SK-N-DZ (cell line): ENCODE measurements at regions not wholly inside any gene's neighbourhood (a gene's known extent, or its start where the extent isn't known, plus 50 kb on each side); places are given as distances from the start of the nearest gene placed in this dataset.

Experiments used
- DNase-seq: peaks from one replicate; pipeline ENCODE4 v3.0.0-alpha.2; 2015; ENCODE audit warnings: low spot score

DNA sequence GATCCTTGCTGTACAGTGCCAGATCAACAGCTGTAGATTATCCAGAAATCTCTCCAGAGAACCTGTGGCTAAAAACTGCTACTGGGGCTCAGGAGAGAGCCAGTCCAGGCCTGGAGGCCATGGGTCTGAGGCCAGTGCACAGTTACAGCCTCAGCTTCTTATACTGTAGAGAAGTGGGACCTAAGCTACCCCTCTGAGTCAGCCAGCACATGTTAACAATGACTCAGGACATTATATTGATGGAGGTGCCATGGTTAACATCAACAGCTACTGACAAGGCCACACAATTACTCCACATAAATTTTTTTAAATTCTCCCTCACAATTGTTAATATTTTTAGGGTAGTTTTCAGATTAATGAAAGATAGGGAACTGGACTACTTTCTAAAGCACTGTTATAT lies 138.5 kb downstream of the RBM26 start:
- DNase-seq = no peak

- no peak for DNase-seq
These were observed 147.6 kb downstream of the RBM26 start for GRCh38 chr13:79258489-79258888.

- no peak for DNase-seq
These were observed 159.5 kb downstream of the RBM26 start for GRCh38 chr13:79246578-79246949.

- no peak for DNase-seq
These were observed 160.0 kb downstream of the RBM26 start for GRCh38 chr13:79245937-79246577.

DNA sequence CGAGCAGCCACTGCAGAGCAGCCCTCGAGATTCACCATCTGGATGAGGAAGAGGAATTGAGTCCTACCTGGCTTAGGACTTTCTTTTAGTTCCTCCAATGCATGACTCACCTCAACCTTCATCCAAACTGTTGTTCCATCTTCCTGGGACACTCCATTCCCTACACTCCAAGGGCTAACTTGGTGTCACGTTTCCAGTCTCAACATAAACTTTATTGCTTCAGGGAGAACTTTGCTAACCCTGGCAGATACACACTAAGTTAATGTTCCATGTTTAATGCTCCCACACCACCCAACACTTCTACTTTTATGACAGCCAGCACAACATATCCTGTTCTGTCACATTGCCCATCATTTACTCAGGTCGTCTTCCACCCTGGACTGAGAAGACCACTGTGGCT lies 164.4 kb downstream of the RBM26 start:
- DNase-seq = no peak

DNA sequence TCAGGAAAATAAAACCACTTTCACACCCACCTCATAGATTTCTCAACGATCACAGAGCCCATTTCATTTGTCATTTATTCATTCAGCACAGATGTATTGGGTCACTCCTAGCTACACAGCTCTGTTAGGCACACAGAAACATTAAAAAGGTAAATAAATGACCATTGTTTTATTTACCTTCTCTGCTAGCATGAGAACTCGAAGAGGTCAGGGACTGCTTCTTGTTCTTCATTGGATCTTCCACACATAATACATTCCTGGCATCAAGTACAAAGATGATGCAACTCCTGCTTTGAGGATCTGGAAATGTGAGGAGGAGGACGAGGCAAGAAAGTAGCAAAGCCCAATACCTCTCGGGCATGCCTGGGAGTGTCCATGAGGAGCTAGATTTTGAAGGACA lies 168.1 kb downstream of the RBM26 start:
- DNase-seq = no peak

DNA sequence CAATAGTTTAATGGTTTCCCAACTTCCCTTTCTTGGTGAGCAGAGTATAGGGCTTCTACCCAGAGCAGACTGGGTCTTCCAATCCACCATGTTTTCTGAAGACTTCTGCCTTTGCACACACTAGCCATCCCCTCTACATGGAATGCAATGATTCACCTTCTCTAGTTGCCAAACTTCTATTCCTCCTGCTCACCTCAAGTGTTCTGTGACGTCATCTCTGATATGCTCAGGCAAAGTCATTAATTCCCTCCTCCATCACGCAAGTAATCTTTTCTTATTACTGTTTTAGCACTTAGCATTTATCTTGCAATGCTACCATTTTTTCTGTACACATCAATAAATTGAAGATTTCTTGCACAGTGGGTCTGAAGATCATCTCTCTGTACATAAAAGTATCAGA lies 174.2 kb downstream of the RBM26 start:
- no peak for DNase-seq

- no peak for DNase-seq
These were observed 176.3 kb downstream of the RBM26 start for GRCh38 chr13:79229761-79230160.

GRCh38 chr13:79228972-79229371 lies 177.1 kb downstream of the RBM26 start:
- no peak for DNase-seq

GRCh38 chr13:79227418-79227817 lies 178.6 kb downstream of the RBM26 start:
- DNase-seq = no peak

GRCh38 chr13:79226938-79227337 lies 179.1 kb downstream of the RBM26 start:
- peak; percentile 17 for DNase-seq

- DNase-seq = peak; percentile 23
These were observed 179.8 kb downstream of the RBM26 start for GRCh38 chr13:79226250-79226649.

- DNase-seq = peak; percentile 7
These were observed 180.4 kb downstream of the RBM26 start for GRCh38 chr13:79225487-79226232.

DNA sequence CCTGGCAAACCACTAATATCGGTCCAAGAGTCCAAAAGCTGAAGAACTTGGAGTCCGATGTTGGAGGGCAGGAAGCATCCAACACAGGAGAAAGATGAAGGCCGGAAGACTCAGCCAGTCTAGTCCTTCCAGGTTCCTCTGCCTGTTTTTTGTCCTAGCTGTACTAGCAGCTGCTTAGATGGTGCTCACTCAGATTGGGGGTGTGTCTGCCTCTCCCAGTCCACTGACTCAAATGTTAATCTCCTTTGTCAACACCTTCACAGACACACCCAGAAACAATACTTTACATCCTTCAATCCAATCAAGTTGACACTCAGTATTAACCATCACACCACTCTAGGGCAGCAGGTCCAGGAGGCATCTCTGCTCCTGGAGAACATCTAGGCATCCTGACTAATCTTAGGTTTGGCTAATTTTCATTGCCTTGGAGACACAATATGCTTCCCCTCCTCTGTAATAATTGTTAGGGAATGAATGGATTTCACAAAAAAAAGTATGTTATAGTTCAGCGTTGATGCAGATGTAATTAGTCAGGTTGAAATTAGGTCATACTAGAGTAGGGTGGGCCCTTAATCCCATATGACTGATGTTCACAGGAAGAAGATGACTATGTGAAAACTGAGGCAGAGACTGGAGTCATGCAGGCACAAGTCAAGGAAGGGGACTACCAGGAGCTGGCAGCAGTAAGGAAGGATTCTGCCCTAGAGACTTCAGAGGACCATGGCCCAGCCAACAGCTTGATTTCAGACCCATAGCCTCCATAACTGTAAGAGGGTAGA lies 183.4 kb downstream of the RBM26 start:
- no peak for DNase-seq

- no peak for DNase-seq
These were observed 193.9 kb downstream of the RBM26 start for GRCh38 chr13:79212064-79212619.

DNA sequence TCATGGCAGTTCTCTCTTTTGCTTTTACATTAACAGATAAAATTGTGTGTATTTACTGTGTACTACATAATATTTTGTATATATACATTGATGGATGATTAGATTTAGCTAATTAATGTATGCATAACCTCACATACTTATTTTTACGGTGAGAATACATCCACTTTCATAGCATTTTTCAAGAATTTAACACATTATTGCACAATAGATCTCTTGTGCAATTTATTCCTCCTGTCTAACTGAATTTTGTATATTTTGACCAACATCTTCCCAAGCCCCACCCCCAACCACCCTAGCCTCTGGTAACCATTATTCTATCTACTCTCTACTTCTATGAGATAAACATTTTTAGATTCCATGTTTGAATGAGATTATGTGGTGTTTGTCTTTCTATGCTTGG lies 194.7 kb downstream of the RBM26 start:
- DNase-seq = no peak

GRCh38 chr13:79197933-79198332 lies 208.1 kb downstream of the RBM26 start:
- DNase-seq = no peak

GRCh38 chr13:79196843-79197242 lies 209.2 kb downstream of the RBM26 start:
- DNase-seq = no peak

GRCh38 chr13:79196366-79196765 lies 209.7 kb downstream of the RBM26 start:
- DNase-seq = no peak

DNA sequence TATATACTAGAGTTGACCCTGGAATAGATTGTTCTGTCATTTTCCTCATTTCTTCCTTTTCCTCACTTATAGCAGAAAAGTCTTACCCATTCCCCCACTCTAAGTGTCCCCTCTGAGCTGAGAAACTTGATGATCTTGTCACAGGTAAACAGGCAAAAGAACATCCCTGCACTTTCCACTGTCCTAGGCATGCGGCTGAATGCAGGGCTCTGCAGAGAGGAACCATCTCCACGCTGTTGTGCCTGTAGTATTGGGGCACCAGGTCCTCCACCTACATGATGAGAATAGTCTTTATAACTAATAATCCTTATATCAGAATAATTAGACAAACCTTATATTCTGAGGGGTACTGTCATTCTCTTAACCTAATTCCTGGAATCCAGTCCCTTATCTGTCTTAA lies 211.3 kb downstream of the RBM26 start:
- DNase-seq = no peak

DNA sequence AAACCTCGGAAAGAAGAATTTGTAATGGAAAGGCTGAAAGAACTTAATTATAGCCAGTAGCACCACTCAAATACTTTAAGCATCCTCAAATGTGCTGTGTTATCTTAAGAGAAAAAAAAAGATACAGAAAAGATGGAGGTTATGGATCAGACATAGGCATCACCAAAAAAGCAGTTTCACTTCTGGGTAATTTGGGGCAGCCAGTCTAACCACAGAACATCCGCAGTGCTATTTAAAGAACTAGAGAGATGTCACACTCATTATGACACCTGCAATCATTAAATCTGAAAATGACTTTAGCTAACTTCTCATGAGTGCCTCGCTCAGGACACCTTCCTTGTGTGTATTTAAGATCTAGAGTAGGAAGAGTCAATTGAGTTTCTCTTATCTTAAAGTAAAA lies 211.8 kb downstream of the RBM26 start:
- DNase-seq = no peak

GRCh38 chr13:79191501-79191900 lies 214.6 kb downstream of the RBM26 start:
- no peak for DNase-seq
